ENCODE measurements at regions not wholly inside any gene's neighbourhood (a gene's known extent, or its start where the extent isn't known, plus 50 kb on each side); places are given as distances from the start of the nearest gene placed in this dataset.

GRCh38 chr2:121038891-121039616, 245.9 kb downstream of the TFCP2L1 start:
- peak in 1 of 56 donors; percentile 5 for DNase-seq

- no peak for DNase-seq
Observed at GRCh38 chr2:121039679-121040078, 245.3 kb downstream of the TFCP2L1 start.

- DNase-seq = no peak
Observed at GRCh38 chr2:121041516-121041915, 243.5 kb downstream of the TFCP2L1 start.

- DNase-seq = no peak
Observed at GRCh38 chr2:121043061-121043826, 241.8 kb downstream of the TFCP2L1 start.

GRCh38 chr2:121043827-121044222, 241.2 kb downstream of the TFCP2L1 start:
- no peak for DNase-seq

- no peak for DNase-seq
Observed at GRCh38 chr2:121044412-121044811, 240.6 kb downstream of the TFCP2L1 start.

- DNase-seq = no peak
Observed at GRCh38 chr2:121045245-121045644, 239.8 kb downstream of the TFCP2L1 start.

GRCh38 chr2:121046335-121046734, 238.7 kb downstream of the TFCP2L1 start:
- DNase-seq = no peak

- no peak for DNase-seq
Observed at GRCh38 chr2:121047383-121047782, 237.6 kb downstream of the TFCP2L1 start.

GRCh38 chr2:121049131-121049530, 235.9 kb downstream of the TFCP2L1 start:
- no peak for DNase-seq

- DNase-seq = no peak
Observed at GRCh38 chr2:121049950-121050585, 234.9 kb downstream of the TFCP2L1 start.

- no peak for DNase-seq
Observed at GRCh38 chr2:121051311-121051710, 233.7 kb downstream of the TFCP2L1 start.

GRCh38 chr2:121052023-121052422, 233.0 kb downstream of the TFCP2L1 start:
- DNase-seq = no peak

- no peak for DNase-seq
Observed at GRCh38 chr2:121052521-121052920, 232.5 kb downstream of the TFCP2L1 start.

GRCh38 chr2:121055088-121055487, 229.9 kb downstream of the TFCP2L1 start:
- no peak for DNase-seq

GRCh38 chr2:121055501-121055900, 229.5 kb downstream of the TFCP2L1 start:
- DNase-seq = no peak

GRCh38 chr2:121058852-121059558, 226.0 kb downstream of the TFCP2L1 start:
- DNase-seq = no peak

GRCh38 chr2:121059651-121060649, 225.1 kb downstream of the TFCP2L1 start:
- DNase-seq = no peak

- DNase-seq = no peak
Observed at GRCh38 chr2:121061633-121062032, 223.4 kb downstream of the TFCP2L1 start.

GRCh38 chr2:121063471-121063870, 221.5 kb downstream of the TFCP2L1 start:
- no peak for DNase-seq
